IMR-90 (cell line): ENCODE measurements at regions not wholly inside any gene's neighbourhood (a gene's known extent, or its start where the extent isn't known, plus 50 kb on each side); places are given as distances from the start of the nearest gene placed in this dataset.

Source experiments
- ATAC-seq: fragments of 200-7000 bp; cut with Tn5 transposase; 2 replicates; pipeline ENCODE4 v1.9.1; 2020; ENCODE audit warnings: low read depth, mild to moderate bottlenecking, moderate library complexity
- BruUV-seq: library from RNA; stranded (reverse); fragments of 400-500 nt; replicated peaks from 2 replicates; lab custom pipeline; 2021; lab: Mats Ljungman, UMichigan
- CTCF ChIA-PET: fragments of 300-600 bp; formaldehyde crosslinking; extraction: SDS; loops from one replicate; lab custom pipeline; 2021; ENCODE audit warnings: antibody characterized with exemption; lab: Yijun Ruan, JAX
- POLR2A ChIA-PET: fragments of 300-600 bp; sonication (Branson Sonifier 250); formaldehyde crosslinking; loops from one replicate; lab custom pipeline; 2022; ENCODE audit warnings: antibody characterized with exemption; ENCODE audit not compliant: unreplicated experiment; lab: Charles Lee
- DNase-seq: peaks from one replicate; pipeline ENCODE4 v3.0.0; 2013
- H2AFZ ChIP-seq: replicated peaks from 2 replicates; pipeline ENCODE3; 2013; ENCODE audit warnings: low read length, mild to moderate bottlenecking; ENCODE audit not compliant: poor library complexity
- H2AK5ac ChIP-seq: 2 replicates; pipeline ENCODE4 v1.6.1; 2013; ENCODE audit warnings: low read depth, low read length, inconsistent platforms
- H2AK9ac ChIP-seq: replicated peaks from 2 replicates; pipeline ENCODE3; 2013; ENCODE audit warnings: mild to moderate bottlenecking, low read depth, low read length, moderate library complexity; ENCODE audit not compliant: poor library complexity
- H2BK120ac ChIP-seq: 2 replicates; pipeline ENCODE4 v1.6.1; 2013; ENCODE audit warnings: low read depth, low read length, inconsistent platforms
- H2BK15ac ChIP-seq: 3 replicates; pipeline ENCODE4 v1.6.1; 2013; ENCODE audit warnings: low read depth, low read length, inconsistent platforms
- H2BK20ac ChIP-seq: 2 replicates; pipeline ENCODE4 v1.6.1; 2013; ENCODE audit warnings: low read depth, mild to moderate bottlenecking, inconsistent platforms, low read length, moderate library complexity
- H2BK5ac ChIP-seq: 2 replicates; pipeline ENCODE4 v1.6.1; 2013; ENCODE audit warnings: mild to moderate bottlenecking, low read depth, low read length, inconsistent platforms; ENCODE audit not compliant: poor library complexity, severe bottlenecking
- H3K14ac ChIP-seq: replicated peaks from 2 replicates; pipeline ENCODE4 v1.6.1; 2013; ENCODE audit warnings: low read depth, low read length, inconsistent platforms
- H3K18ac ChIP-seq: 2 replicates; pipeline ENCODE4 v1.6.1; 2013; ENCODE audit warnings: low read depth, low read length, control low read depth
- H3K23ac ChIP-seq: 2 replicates; pipeline ENCODE4 v1.6.1; 2013; ENCODE audit warnings: low read depth, low read length, inconsistent platforms
- H3K27ac ChIP-seq: 2 replicates; pipeline ENCODE4 v1.5.1; 2013; ENCODE audit warnings: mild to moderate bottlenecking, control low read depth, low read length; ENCODE audit not compliant: insufficient read depth
- H3K27me3 ChIP-seq: 2 replicates; pipeline ENCODE4 v1.6.1; 2013; ENCODE audit warnings: low read length; ENCODE audit not compliant: control insufficient read depth, insufficient read depth
- H3K36me3 ChIP-seq: 2 replicates; pipeline ENCODE4 v1.6.1; 2013; ENCODE audit warnings: low read length, mixed read lengths; ENCODE audit not compliant: control insufficient read depth, insufficient read depth
- H3K4ac ChIP-seq: 2 replicates; pipeline ENCODE4 v1.6.1; 2013; ENCODE audit warnings: low read depth, low read length, inconsistent platforms
- H3K4me1 ChIP-seq: 2 replicates; pipeline ENCODE4 v1.6.1; 2013; ENCODE audit warnings: low read length, mixed read lengths; ENCODE audit not compliant: control insufficient read depth, insufficient read depth
- H3K4me2 ChIP-seq: 2 replicates; pipeline ENCODE4 v1.6.1; 2013; ENCODE audit warnings: low read depth, mild to moderate bottlenecking, control low read depth, low read length, moderate library complexity
- H3K4me3 ChIP-seq: 2 replicates; pipeline ENCODE4 v1.5.1; 2013; ENCODE audit warnings: low read depth, mild to moderate bottlenecking, control low read depth, low read length, moderate library complexity; ENCODE audit not compliant: insufficient read depth
- H3K56ac ChIP-seq: 2 replicates; pipeline ENCODE4 v1.6.1; 2013; ENCODE audit warnings: low read length, inconsistent platforms; ENCODE audit not compliant: insufficient read depth; ENCODE audit errors: extremely low read depth
- H3K79me1 ChIP-seq, 2 experiments: 2 replicates each; pipeline ENCODE4 v1.6.1; 2013; ENCODE audit warnings: low read length in 2 of 2, inconsistent platforms in 1 of 2, low read depth in 1 of 2
- H3K9ac ChIP-seq: 2 replicates; pipeline ENCODE4 v1.6.1; 2013; ENCODE audit warnings: low read depth, low read length, control low read depth
- H3K9me1 ChIP-seq: 2 replicates; pipeline ENCODE4 v1.6.1; 2013; ENCODE audit warnings: low read length, inconsistent platforms; ENCODE audit not compliant: insufficient read depth
- H3K9me3 ChIP-seq: 2 replicates; pipeline ENCODE4 v1.6.1; 2013; ENCODE audit warnings: low read length; ENCODE audit not compliant: control insufficient read depth, insufficient read depth
- H4K20me1 ChIP-seq: 2 replicates; pipeline ENCODE4 v1.6.1; 2013; ENCODE audit warnings: low read length, inconsistent platforms; ENCODE audit not compliant: insufficient read depth
- H4K5ac ChIP-seq: 2 replicates; pipeline ENCODE4 v1.6.1; 2013; ENCODE audit warnings: mild to moderate bottlenecking, low read depth, low read length, control low read depth
- H4K8ac ChIP-seq, 2 experiments: 2 replicates each; pipeline ENCODE4 v1.6.1; 2013; ENCODE audit warnings: low read depth in 2 of 2, low read length in 2 of 2, control low read depth in 1 of 2, inconsistent platforms in 1 of 2
- H4K91ac ChIP-seq: 2 replicates; pipeline ENCODE4 v1.6.1; 2013; ENCODE audit warnings: low read depth, low read length, inconsistent platforms; ENCODE audit not compliant: insufficient read depth
- CEBPB ChIP-seq: IDR thresholded peaks from 2 replicates; pipeline ENCODE4 v1.6.1; 2012; ENCODE audit warnings: low read depth, low read length, improper control_type of control experiment
- CTCF ChIP-seq: conservative IDR thresholded peaks from 2 replicates; pipeline ENCODE4 v1.5.1; 2012; ENCODE audit warnings: mild to moderate bottlenecking, low read depth, low read length, improper control_type of control experiment
- ELK1 ChIP-seq: fragments of 150-350 bp; IDR thresholded peaks from 2 replicates; pipeline ENCODE4 v1.6.1; 2016; ENCODE audit warnings: low read depth, mild to moderate bottlenecking, low read length, moderate library complexity, borderline replicate concordance
- RCOR1 ChIP-seq: IDR thresholded peaks from 2 replicates; pipeline ENCODE4 v1.6.1; 2012; ENCODE audit warnings: mild to moderate bottlenecking, low read length, improper control_type of control experiment; ENCODE audit not compliant: insufficient replicate concordance
- USF2 ChIP-seq: fragments of 150-350 bp; IDR thresholded peaks from 2 replicates; pipeline ENCODE4 v1.6.1; 2017; ENCODE audit warnings: mild to moderate bottlenecking, antibody characterized with exemption, low read length, low read depth
- WGBS, 2 experiments: methylation state at CpG; one replicate each; pipeline versions ENCODE4 v1.1.5 to v1.1.7; 2013; ENCODE audit warnings: missing lambda C conversion rate in 2 of 2; ENCODE audit not compliant: insufficient read length in 1 of 2; ENCODE audit errors: extremely low coverage in 2 of 2; 5-methylcytosine and 5-hydroxymethylcytosine counted together
- dilution Hi-C: fragments of 300-500 bp; cut with HindIII; formaldehyde crosslinking; loops from one replicate; pipeline ENCODE4 v1.14.3; 2018; ENCODE audit warnings: low sequenced_read_pairs; ENCODE audit not compliant: unreplicated experiment
- in situ Hi-C: fragments of 300-500 bp; cut with MboI; formaldehyde crosslinking; loops from 3 replicates; pipeline ENCODE4 v1.14.3; 2019; ENCODE audit warnings: low sequenced_read_pairs, inconsistent platforms, mixed read lengths
- intact Hi-C: fragments of 100-400 bp; cut with micrococcal nuclease; formaldehyde crosslinking; loops from 2 replicates; pipeline ENCODE4 v1.10.0; 2022

GRCh38 chr10:57986422-57986821 lies 281.3 kb downstream of the IPMK start:
- CTCF ChIA-PET = no interaction called here
- no CpG with 5 or more reads among the region's 1 CpG for WGBS, 2 experiments

More at GRCh38 chr10:57986422-57986821, 281.3 kb downstream of the IPMK start:
- Histone ChIP-seq H3K4me2 (no peak overlapping the region), H3K36me3 (no peaks in the 10 kb centered on the region), H4K8ac (no peak overlapping the region), H2AFZ (no peak overlapping the region), H4K91ac (no peak overlapping the region), H3K9me3 (no peaks in the 10 kb centered on the region), H3K4me1 (no peaks in the 10 kb centered on the region), H3K9me1 (no peaks in the 10 kb centered on the region), H2BK120ac (no peak overlapping the region), H2AK5ac (no peak overlapping the region), H3K9ac (no peak overlapping the region), H3K4ac (no peak overlapping the region), H3K27ac (no peak overlapping the region), H2BK15ac (no peak overlapping the region), H2BK5ac (no peak overlapping the region), H4K5ac (no peak overlapping the region), H3K18ac (no peak overlapping the region), H2AK9ac (no peak overlapping the region), H3K56ac (no peak overlapping the region), H3K79me1 (no peaks in the 10 kb centered on the region), H3K14ac (no peak overlapping the region), H3K4me3 (no peak overlapping the region), H2BK20ac (no peak overlapping the region), H3K27me3 (no peaks in the 10 kb centered on the region), H3K23ac (no peak overlapping the region), H4K20me1 (no peaks in the 10 kb centered on the region)
- POLR2A ChIA-PET = no interaction called here
- DNase-seq (no peak), ATAC-seq (no peak)
- intact Hi-C loops (no loop called here), dilution Hi-C loops (no loop called here), in situ Hi-C loops (no loop called here)
- BruUV-seq = no TSS peak
- TF ChIP-seq CEBPB (no peak), USF2 (no peak), CTCF (no peak), RCOR1 (no peak), ELK1 (no peak)
